Uterus (tissue), 3 donors: ENCODE measurements at regions not wholly inside any gene's neighbourhood (a gene's known extent, or its start where the extent isn't known, plus 50 kb on each side); places are given as distances from the start of the nearest gene placed in this dataset.

Source experiments
- DNase-seq, 2 donors: peaks; one replicate each; pipeline ENCODE4 v3.0.0-alpha.2; 2019 to 2020
- H3K27ac ChIP-seq, 2 donors: fragments of 200-600 bp; sonication (generic); 1 replicate in 1 of 2; 2 replicates in 1 of 2; pipeline ENCODE4 v1.5.1; 2016 to 2018
- H3K27me3 ChIP-seq, 2 donors: fragments of 200-600 bp; sonication (generic); one replicate each; pipeline ENCODE4 v1.5.1; 2018 to 2019; ENCODE audit warnings: control low read depth in 1 of 2
- H3K36me3 ChIP-seq, 2 donors: fragments of 200-600 bp; sonication (generic); one replicate each; pipeline ENCODE4 v1.5.1; 2019; ENCODE audit warnings: control low read depth in 1 of 2
- H3K4me1 ChIP-seq, 2 donors: fragments of 200-600 bp; sonication (generic); one replicate each; pipeline ENCODE4 v1.5.1; 2018 to 2019; ENCODE audit warnings: control low read depth in 1 of 2
- H3K4me3 ChIP-seq, 2 donors: fragments of 200-600 bp; sonication (generic); 1 replicate in 1 of 2; 2 replicates in 1 of 2; pipeline ENCODE4 v1.5.1; 2018 to 2019; ENCODE audit warnings: mild to moderate bottlenecking in 1 of 2
- H3K9me3 ChIP-seq, 2 donors: fragments of 200-600 bp; sonication (generic); one replicate each; pipeline ENCODE4 v1.5.1; 2019; ENCODE audit warnings: control low read depth in 1 of 2
- CTCF ChIP-seq, 4 experiments: fragments of 200-600 bp in 2 of 4; fragments of 450-650 bp in 2 of 4; sonication (generic) in 2 of 4; IDR thresholded peaks; one replicate each; pipeline ENCODE4 v1.5.1; 2016 to 2019; ENCODE audit warnings: antibody characterized with exemption in 4 of 4, mild to moderate bottlenecking in 2 of 4, moderate library complexity in 1 of 4
- POLR2A ChIP-seq, 2 donors: fragments of 450-650 bp; IDR thresholded peaks; one replicate each; pipeline ENCODE4 v1.6.1; 2016; ENCODE audit warnings: antibody characterized with exemption in 2 of 2, mild to moderate bottlenecking in 1 of 2, moderate library complexity in 1 of 2
- intact Hi-C: fragments of 100-400 bp; cut with DNase I; formaldehyde crosslinking; loops from one replicate; pipeline ENCODE4 v1.15.1; 2023; ENCODE audit warnings: low total_unique reads
- donor health status: DM: yes; HTN: yes; CAD: no.

GRCh38 chr2:66875941-66876462 lies 441.1 kb downstream of the MEIS1 start:
- no peaks in the 10 kb centered on the region for H3K36me3 ChIP-seq
- H3K27me3 ChIP-seq = no peaks in the 10 kb centered on the region
- DNase-seq = no peak
- TF ChIP-seq POLR2A (IDR thresholded peaks at IDR 0.05) (no peak), CTCF (IDR thresholded peaks at IDR 0.05) (no peak)
- no peak overlapping the region for H3K4me3 ChIP-seq
- no peaks in the 10 kb centered on the region for H3K9me3 ChIP-seq
- H3K4me1 ChIP-seq = no peaks in the 10 kb centered on the region
- peak overlapping the region in 1 of 2 donors; percentile 15 for H3K27ac ChIP-seq
- intact Hi-C loops = no loop called here

GRCh38 chr2:66885775-66886383 lies 451.0 kb downstream of the MEIS1 start:
- Histone ChIP-seq H3K4me3 (no peak overlapping the region), H3K27me3 (no peaks in the 10 kb centered on the region), H3K27ac (no peak overlapping the region), H3K9me3 (no peaks in the 10 kb centered on the region), H3K4me1 (no peaks in the 10 kb centered on the region), H3K36me3 (no peaks in the 10 kb centered on the region)
- intact Hi-C loops = no loop called here
- TF ChIP-seq CTCF (IDR thresholded peaks at IDR 0.05) (no peak), POLR2A (IDR thresholded peaks at IDR 0.05) (no peak)
- DNase-seq = no peak

GRCh38 chr2:66888246-66888645 lies 453.3 kb downstream of the MEIS1 start:
- H3K27ac ChIP-seq = peak overlapping the region; percentile 81 to 82

GRCh38 chr2:66888791-66889631 lies 454.1 kb downstream of the MEIS1 start:
- DNase-seq = peak; percentile 72 to 91
- Histone ChIP-seq H3K36me3 (no peaks in the 10 kb centered on the region), H3K27me3 (no peaks in the 10 kb centered on the region), H3K4me1 (no peaks in the 10 kb centered on the region), H3K27ac (peak overlapping the region; percentile 81 to 82), H3K4me3 (no peak overlapping the region), H3K9me3 (no peaks in the 10 kb centered on the region)
- intact Hi-C loops = no loop called here
- TF ChIP-seq CTCF (IDR thresholded peaks at IDR 0.05) = no peak
- no peak for TF ChIP-seq POLR2A (IDR thresholded peaks at IDR 0.05)

More at GRCh38 chr2:66888246-66888645, 453.3 kb downstream of the MEIS1 start:
- no peaks in the 10 kb centered on the region for H3K4me1 ChIP-seq
- no peaks in the 10 kb centered on the region for H3K9me3 ChIP-seq
- TF ChIP-seq POLR2A (IDR thresholded peaks at IDR 0.05) (no peak), CTCF (IDR thresholded peaks at IDR 0.05) (no peak)
- H3K36me3 ChIP-seq = no peaks in the 10 kb centered on the region
- no peak for DNase-seq
- no peak overlapping the region for H3K4me3 ChIP-seq
- intact Hi-C loops = no loop called here
- H3K27me3 ChIP-seq = no peaks in the 10 kb centered on the region

GRCh38 chr2:66889632-66889882 lies 454.6 kb downstream of the MEIS1 start:
- H3K36me3 ChIP-seq = no peaks in the 10 kb centered on the region
- no peaks in the 10 kb centered on the region for H3K27me3 ChIP-seq
- H3K27ac ChIP-seq = peak overlapping the region; percentile 81 to 82
- DNase-seq = no peak
- H3K4me3 ChIP-seq = no peak overlapping the region
- TF ChIP-seq POLR2A (IDR thresholded peaks at IDR 0.05) (no peak), CTCF (IDR thresholded peaks at IDR 0.05) (no peak)
- H3K4me1 ChIP-seq = no peaks in the 10 kb centered on the region
- H3K9me3 ChIP-seq = no peaks in the 10 kb centered on the region
- intact Hi-C loops = no loop called here
